C4-2B (cell line): ENCODE measurements at regions not wholly inside any gene's neighbourhood (a gene's known extent, or its start where the extent isn't known, plus 50 kb on each side); places are given as distances from the start of the nearest gene placed in this dataset.

Experiments used
- CTCF ChIP-seq: fragments of 450-650 bp; conservative IDR thresholded peaks from 2 replicates; pipeline ENCODE4 v1.5.1; 2017; ENCODE audit warnings: mild to moderate bottlenecking
- ZFX ChIP-seq: fragments of 450-650 bp; IDR thresholded peaks from 2 replicates; pipeline ENCODE4 v1.6.1; 2017

DNA sequence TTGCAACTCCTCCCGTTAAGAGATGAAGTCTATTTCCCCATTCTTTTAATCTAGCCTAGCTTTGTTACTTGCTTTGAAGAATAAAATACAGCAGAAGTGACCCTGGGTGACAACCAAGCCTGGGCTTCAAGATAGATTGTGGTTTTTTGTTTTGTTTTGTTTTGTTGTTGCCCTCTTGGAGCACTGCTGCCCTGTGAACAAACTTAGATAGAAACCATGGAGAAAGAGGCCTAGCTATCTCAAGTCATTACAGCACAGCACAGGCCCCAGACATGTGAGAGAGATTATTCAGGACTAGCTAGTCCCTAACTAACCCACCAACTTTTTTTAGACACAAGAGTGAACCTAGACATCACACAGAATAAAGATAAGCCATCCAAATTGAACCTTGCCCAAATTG, 475.2 kb downstream of the EPHA7 start:
- TF ChIP-seq CTCF (no peak), ZFX (no peak)
